ENCODE measurements at regions not wholly inside any gene's neighbourhood (a gene's known extent, or its start where the extent isn't known, plus 50 kb on each side); places are given as distances from the start of the nearest gene placed in this dataset.
A peak's percentile ranks its signal among the peaks of the same experiment; 100 is the strongest.
"Not testable (repeated sequence)": the region's sequence is repeated elsewhere in the genome, so short reads cannot be mapped to it uniquely, and the experiment has no call there.

- not testable (repeated sequence) for DNase-seq (ENCODE audit: low read depth); H3K4me3 ChIP-seq (ENCODE audit: low read depth, low read length)
Measured at GRCh38 chr4:127478271-127478670, 154.5 kb upstream of the INTU start.

- no peak overlapping the region for H3K4me3 ChIP-seq (ENCODE audit: low read depth, low read length)
- DNase-seq (ENCODE audit: low read depth), result no peak
Measured at GRCh38 chr4:127479031-127479622, 153.6 kb upstream of the INTU start.

- no peak for DNase-seq (ENCODE audit: low read depth)
Measured at GRCh38 chr4:127482049-127482448, 150.7 kb upstream of the INTU start.

GRCh38 chr4:127484117-127484516 is 148.6 kb upstream of the INTU start:
- no peak overlapping the region for H3K4me3 ChIP-seq (ENCODE audit: low read depth, low read length)
- no peak for DNase-seq (ENCODE audit: low read depth)

More at GRCh38 chr4:127482049-127482448, 150.7 kb upstream of the INTU start:
- H3K4me3 ChIP-seq (ENCODE audit: low read depth, low read length), result no peak overlapping the region

- no peak for DNase-seq (ENCODE audit: low read depth)
- no peak overlapping the region for H3K4me3 ChIP-seq (ENCODE audit: low read depth, low read length)
Measured at GRCh38 chr4:127486248-127486647, 146.5 kb upstream of the INTU start.

GRCh38 chr4:127491571-127491970 is 141.2 kb upstream of the INTU start:
- H3K4me3 ChIP-seq (ENCODE audit: low read depth, low read length), result no peak overlapping the region
- DNase-seq (ENCODE audit: low read depth), result no peak

- H3K4me3 ChIP-seq (ENCODE audit: low read depth, low read length); DNase-seq (ENCODE audit: low read depth): not testable (repeated sequence)
Measured at GRCh38 chr4:127496875-127497274, 135.9 kb upstream of the INTU start.

GRCh38 chr4:127498366-127498765 is 134.4 kb upstream of the INTU start:
- H3K4me3 ChIP-seq (ENCODE audit: low read depth, low read length), result no peak overlapping the region
- DNase-seq (ENCODE audit: low read depth), result no peak

- no peak for DNase-seq (ENCODE audit: low read depth)
- H3K4me3 ChIP-seq (ENCODE audit: low read depth, low read length), result no peak overlapping the region
Measured at GRCh38 chr4:127500242-127500641, 132.5 kb upstream of the INTU start.

GRCh38 chr4:127501103-127501502 is 131.7 kb upstream of the INTU start:
- no peak for DNase-seq (ENCODE audit: low read depth)

GRCh38 chr4:127503111-127503510 is 129.6 kb upstream of the INTU start:
- peak; percentile 62 for DNase-seq (ENCODE audit: low read depth)
- no peak overlapping the region for H3K4me3 ChIP-seq (ENCODE audit: low read depth, low read length)

More at GRCh38 chr4:127501103-127501502, 131.7 kb upstream of the INTU start:
- no peak overlapping the region for H3K4me3 ChIP-seq (ENCODE audit: low read depth, low read length)

GRCh38 chr4:127505203-127505602 is 127.6 kb upstream of the INTU start:
- H3K4me3 ChIP-seq (ENCODE audit: low read depth, low read length), result no peak overlapping the region
- DNase-seq (ENCODE audit: low read depth), result peak; percentile 74

- no peak overlapping the region for H3K4me3 ChIP-seq (ENCODE audit: low read depth, low read length)
- DNase-seq (ENCODE audit: low read depth), result no peak
Measured at GRCh38 chr4:127506283-127506682, 126.5 kb upstream of the INTU start.

GRCh38 chr4:127509155-127509554 is 123.6 kb upstream of the INTU start:
- DNase-seq (ENCODE audit: low read depth), result no peak
- no peak overlapping the region for H3K4me3 ChIP-seq (ENCODE audit: low read depth, low read length)

GRCh38 chr4:127512672-127513071 is 120.1 kb upstream of the INTU start:
- not testable (repeated sequence) for H3K4me3 ChIP-seq (ENCODE audit: low read depth, low read length); DNase-seq (ENCODE audit: low read depth)

GRCh38 chr4:127515259-127515658 is 117.5 kb upstream of the INTU start:
- DNase-seq (ENCODE audit: low read depth); H3K4me3 ChIP-seq (ENCODE audit: low read depth, low read length): not testable (repeated sequence)

- no peak overlapping the region for H3K4me3 ChIP-seq (ENCODE audit: low read depth, low read length)
Measured at GRCh38 chr4:127518046-127518445, 114.7 kb upstream of the INTU start.

GRCh38 chr4:127521463-127521862 is 111.3 kb upstream of the INTU start:
- no peak for DNase-seq (ENCODE audit: low read depth)
- no peak overlapping the region for H3K4me3 ChIP-seq (ENCODE audit: low read depth, low read length)

More at GRCh38 chr4:127518046-127518445, 114.7 kb upstream of the INTU start:
- DNase-seq (ENCODE audit: low read depth), result no peak

- no peak overlapping the region for H3K4me3 ChIP-seq (ENCODE audit: low read depth, low read length)
- DNase-seq (ENCODE audit: low read depth), result no peak
Measured at GRCh38 chr4:127523369-127523768, 109.4 kb upstream of the INTU start.

- no peak overlapping the region for H3K4me3 ChIP-seq (ENCODE audit: low read depth, low read length)
- no peak for DNase-seq (ENCODE audit: low read depth)
Measured at GRCh38 chr4:127525608-127526007, 107.1 kb upstream of the INTU start.

GRCh38 chr4:127528302-127528701 is 104.5 kb upstream of the INTU start:
- H3K4me3 ChIP-seq (ENCODE audit: low read depth, low read length), result no peak overlapping the region
- no peak for DNase-seq (ENCODE audit: low read depth)

GRCh38 chr4:127529879-127530278 is 102.9 kb upstream of the INTU start:
- not testable (repeated sequence) for DNase-seq (ENCODE audit: low read depth); H3K4me3 ChIP-seq (ENCODE audit: low read depth, low read length)
